Activated CD4-positive, alpha-beta T cell treated with anti-CD3 and anti-CD28 coated beads, Interleukin-2, amount 50 U/mL, for 48 hours (primary cell): ENCODE measurements at regions not wholly inside any gene's neighbourhood (a gene's known extent, or its start where the extent isn't known, plus 50 kb on each side); places are given as distances from the start of the nearest gene placed in this dataset.

Experiments
- DNase-seq, 2 experiments: peaks; one replicate each; pipeline ENCODE4 v3.0.0-alpha.2; 2020

DNA sequence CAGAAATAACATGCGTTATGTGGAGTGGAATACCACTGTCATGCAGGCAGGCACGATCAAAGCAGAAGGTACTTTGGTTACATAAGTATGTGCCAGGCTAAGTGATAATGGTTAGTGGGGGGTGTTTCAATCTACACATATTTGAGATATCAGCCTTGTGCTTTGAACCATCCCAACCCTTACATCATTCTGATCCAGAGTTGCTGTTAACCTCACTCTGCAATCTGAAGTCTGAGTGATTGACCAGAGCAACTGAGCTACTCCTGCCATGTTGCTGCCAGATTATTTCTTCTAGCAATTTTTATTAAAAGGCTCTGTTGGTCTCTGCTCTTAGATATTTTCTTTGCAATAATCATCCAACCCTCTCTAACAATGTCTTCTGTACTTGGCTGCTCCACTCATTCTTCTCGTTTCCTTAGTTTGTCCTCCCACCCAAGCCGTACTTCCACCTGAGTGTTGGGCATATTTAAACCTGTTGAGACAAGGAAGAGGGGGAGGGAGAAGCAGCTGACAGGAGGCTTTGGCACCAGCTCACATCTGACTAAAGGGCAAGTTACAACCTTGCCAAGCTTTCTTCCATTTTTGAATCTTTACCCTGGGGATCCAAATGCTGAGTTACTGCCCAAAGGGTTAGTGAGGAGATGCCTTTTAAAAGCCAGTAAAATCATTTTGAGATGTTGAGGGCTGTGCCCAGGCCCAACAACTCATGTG is 114.1 kb upstream of the SESN3 start:
- DNase-seq: no peak

DNA sequence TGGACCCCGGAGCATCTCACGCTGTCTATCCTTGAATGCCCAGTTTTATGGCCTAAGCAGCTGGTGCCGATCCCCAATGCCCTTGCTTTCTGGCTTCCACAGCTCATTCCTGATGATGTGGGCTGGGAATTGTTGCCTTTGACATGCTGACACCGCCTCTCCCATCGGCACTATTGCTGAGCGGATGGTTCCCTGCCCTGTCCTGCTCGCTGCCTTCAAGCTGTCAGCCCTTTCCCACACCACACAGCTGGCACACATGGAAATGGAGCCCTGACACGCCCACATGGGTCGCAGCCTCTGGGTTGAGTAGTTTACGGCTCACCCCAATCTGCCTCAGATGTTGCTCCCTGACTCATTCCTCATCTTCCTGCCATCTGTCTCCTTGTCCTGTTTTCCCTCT is 110.2 kb upstream of the SESN3 start:
- no peak for DNase-seq

DNA sequence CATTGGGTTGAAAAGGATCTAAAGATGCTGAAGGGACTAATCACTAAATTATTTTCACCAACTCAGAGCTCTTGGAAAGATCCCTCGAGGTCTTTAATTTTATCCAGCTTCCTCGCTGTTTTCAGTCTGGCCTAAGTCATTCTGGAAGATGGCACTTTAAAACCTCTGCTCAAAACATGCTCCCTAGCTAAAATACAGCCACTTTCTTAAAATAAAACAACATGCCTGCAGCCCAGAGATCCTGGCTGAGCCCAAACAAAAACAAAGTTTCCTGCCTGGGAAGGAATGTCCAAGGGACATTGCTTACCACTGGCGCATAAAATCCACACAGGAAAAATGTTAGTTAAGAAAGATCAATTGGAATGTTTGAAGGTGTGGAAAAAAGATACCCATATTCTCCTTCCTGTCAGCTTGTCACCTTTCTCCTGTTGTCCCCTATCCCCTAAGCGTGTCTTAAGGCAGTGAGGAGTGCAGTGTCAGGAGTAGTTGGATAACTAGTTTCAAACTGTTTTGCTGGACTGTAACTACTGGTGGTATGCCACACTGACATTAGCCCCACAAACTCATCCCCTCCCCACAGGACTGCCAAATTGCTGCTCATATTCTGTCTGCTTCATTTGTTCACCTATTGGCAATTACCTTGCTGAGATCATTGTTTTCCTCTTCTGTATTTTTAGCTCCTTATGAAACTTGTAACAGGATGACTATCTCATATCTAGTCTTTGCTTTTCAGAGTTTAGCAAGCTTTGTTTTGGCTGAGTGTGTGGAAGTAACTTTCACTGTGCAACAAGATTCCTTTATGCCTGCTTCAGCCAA is 108.3 kb upstream of the SESN3 start:
- DNase-seq: no peak

DNA sequence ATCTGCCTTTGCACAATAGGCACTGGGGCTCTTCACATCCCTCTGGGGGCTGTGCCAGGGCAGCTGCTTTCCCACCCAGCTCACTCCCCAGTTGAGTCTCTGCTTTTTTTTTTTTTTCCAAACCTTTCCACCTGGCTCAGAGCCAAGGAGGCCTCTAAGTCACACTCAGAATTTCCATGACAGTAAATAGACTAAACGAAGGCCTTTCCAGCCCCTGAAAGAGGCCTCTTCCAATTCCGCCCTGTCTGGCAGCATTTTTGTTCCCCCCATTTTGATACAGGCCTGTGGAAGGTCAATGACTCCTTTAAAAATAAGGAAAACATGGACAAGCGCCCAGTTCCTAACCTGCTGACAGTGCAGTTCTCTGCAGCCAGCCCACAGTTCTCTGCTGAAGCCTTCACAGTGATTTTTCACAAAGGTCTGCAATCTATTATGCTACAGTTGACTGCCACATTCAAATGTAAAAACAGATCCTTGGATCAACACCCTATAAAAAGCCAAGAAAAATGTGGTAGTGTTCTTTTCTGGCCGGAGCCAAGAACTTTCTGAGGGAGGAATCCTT is 107.5 kb upstream of the SESN3 start:
- no peak for DNase-seq

DNA sequence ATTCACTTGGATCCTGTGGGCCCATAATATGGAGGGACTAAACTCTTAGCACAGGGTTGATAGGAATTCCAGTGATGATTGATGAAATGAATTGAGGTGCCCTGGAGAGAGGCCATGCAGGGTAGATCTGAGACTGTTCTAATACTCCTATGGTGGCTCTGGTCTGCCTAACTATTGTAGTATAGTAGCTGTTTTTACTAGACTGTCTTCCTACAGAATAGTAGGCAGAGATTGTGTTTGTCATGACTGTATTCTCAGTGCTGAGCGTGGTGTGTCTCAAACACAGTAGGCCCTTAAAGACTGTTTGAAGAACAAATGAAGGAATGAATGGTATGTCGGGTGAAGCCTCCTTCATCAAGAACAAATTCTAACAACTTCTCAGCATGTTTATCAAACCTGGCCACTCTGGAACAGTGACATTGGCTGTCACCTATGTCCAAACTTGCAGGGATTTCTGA is 107.0 kb upstream of the SESN3 start:
- no peak for DNase-seq

DNA sequence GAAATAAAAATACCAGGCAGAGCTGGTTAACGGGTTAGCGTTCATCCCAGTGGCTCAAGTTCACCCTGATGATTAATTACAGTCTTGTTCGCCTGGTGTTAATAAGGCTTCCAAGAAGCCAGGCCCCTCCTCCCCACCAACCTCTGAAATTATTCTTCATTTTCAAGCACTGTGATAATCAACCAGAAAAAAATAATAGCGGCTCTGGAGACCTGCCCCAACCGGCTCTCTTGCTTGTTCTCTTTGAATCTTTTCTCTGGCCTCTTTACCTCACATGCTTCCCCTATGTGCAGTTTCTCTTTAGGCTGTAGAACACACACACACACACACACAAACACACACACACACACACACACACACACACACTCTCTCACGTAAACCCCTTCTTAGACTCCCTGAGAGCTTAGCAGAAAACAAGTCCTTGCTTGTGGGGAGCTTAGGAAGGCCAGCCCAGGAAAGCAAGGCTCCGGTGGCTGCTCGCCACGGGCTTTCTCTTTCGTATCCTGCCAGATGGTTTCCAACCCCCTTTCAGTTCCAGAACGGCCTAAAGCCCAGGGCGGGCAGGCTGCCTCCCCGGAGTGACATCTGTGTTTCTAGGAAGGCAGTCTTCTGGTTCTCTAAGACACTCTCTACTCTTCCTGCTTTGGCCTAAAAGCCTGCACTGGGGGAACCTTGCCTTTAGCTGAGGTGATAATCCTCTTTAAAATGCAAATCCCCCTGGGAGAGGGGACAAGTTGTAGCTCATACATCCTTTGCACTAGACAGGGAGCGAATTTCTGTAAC is 106.4 kb upstream of the SESN3 start:
- DNase-seq: peak; percentile 43 to 57

DNA sequence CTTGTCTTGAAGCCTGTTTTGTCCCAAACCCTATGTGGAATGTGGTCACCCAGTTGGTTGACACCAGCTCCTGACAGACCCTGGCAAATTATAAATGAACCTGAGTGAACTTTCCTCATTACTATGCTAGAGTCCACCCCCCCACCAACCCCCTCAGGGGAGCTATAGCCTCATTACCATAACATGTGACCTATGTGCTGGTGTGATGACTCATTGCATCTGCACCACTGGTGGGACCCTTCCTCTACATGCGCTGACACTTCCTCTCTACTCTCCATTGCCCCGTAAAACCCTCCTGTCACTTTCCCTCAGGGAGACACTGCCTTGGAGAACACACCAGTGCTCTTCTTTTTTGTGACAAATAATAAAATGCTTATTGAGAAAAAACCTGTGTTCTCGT is 105.0 kb upstream of the SESN3 start:
- no peak for DNase-seq

DNA sequence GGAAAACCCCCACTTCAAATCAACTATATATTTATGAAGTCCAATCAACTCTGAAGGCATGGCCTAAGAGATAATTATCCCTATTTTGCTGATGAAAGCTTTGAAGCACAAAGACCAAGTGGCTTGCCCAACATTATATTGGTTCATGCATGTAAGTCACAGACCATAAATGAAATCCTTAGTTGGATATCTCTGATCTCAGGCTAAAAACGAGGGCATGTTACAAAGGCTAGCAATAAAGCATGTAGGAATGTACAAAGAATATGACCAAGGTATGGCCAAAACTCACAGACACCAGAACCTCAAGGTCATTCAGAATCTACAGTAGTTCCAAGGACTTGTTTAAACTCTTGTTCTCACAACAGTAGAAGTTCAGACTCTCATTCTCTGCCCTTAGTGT is 100.2 kb upstream of the SESN3 start:
- no peak for DNase-seq

DNA sequence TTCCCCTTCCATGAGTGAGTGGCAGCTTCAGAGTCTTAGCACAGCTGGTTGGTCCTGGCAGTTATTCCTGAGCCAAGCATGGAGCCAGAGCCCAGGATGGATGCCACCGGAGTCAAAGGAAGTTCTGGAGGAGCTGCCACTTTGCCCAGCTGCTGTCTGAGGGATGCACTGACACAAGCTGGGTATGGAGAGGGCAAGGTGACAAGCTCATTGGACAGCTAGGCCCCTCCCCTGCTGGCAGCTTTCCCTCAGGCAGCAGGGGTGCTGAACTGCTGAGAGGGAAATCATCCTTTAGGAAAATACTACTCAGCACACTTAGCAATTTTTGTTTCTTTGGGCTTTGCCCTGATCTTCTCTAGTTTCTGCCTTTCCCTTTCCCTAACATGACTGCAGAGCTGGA is 99.3 kb upstream of the SESN3 start:
- no peak for DNase-seq

DNA sequence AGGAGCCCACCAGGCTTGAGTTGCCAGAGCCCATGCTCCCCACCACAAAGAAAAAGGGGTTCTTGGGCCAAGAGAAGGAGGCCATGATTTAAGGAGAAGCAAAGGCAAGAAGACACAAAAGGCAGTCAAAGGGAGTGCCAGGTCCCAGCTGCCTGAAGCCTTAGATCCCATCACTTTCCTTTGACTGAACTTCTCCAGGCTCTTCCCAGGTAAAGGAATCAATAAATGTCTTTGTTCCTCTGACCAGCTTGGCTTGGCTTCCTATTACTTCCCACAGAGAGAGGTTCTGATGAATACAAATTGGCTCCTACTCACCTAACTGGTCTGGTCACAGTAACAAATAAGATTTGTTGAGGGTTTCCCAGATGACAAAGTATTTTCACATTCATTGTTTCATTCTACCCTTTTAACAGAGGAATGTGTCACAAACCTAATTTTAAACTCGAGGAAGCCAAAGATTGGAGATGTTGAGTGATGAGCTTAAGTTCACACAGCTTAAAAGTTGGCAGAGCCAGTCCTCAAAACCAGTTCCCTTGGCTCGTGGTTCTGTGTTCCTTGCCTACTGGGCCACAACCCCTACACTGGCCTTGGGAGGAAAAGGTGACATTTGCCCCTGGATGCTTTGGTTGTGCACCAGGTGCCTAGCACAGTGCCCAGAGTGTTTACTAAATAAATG is 96.4 kb upstream of the SESN3 start:
- DNase-seq: no peak

DNA sequence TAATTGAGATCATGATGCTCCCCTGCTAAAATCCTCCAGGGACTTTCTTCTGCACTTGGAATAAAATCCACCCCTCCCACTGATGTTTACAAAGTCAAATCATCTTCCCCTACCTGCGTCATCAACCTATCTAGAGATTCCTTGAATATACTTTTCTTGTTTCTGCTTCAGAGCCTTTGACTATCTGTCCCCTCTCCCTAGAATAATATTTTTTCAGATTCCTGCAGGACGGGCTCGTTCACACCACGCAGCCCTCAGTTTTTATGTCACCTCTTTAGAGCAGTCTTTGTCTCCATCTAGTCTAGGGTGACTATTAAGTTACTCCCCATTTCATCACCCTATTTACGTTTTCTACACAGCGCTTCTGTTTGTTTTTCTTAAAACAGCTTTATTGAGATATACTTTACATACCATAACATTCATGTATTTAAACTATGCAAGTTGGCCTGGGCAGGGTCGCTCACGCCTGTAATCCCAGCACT is 94.8 kb upstream of the SESN3 start:
- no peak for DNase-seq

DNA sequence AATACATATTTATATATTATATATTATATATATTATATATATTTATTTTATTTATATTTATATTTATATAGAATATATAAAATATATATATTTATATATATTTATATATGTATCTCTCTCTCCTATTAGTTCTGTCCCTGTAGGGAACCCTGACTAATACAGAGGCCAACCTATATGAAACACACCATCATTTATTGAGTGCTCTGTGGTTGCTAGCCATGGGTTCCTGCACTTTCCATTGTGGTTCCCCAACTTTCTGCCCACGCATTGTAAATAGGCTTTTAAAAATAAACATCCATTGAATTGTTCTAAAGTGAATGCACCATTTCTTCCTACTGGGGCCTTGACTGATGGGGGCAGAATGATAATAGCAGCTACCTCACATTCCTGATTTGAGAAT is 93.8 kb upstream of the SESN3 start:
- no peak for DNase-seq

DNA sequence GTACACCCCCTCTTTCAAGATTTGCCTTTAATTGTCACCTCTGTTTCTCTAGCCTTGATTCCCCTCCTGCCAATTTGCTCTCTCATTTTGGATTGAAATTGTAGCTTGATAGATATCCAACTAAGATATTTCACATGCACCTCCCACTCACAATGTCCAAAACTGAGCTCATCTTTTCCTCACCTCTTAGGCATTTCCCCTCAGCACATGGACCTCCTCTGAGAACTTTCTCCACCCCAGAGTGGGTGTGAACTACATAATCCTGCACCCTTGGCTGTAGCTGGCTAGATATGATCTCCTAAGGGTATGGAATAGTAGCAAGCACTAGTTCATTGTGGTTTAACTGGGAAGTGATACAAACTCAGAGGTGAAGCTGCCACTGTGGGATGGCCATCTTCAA is 91.5 kb upstream of the SESN3 start:
- DNase-seq: no peak

DNA sequence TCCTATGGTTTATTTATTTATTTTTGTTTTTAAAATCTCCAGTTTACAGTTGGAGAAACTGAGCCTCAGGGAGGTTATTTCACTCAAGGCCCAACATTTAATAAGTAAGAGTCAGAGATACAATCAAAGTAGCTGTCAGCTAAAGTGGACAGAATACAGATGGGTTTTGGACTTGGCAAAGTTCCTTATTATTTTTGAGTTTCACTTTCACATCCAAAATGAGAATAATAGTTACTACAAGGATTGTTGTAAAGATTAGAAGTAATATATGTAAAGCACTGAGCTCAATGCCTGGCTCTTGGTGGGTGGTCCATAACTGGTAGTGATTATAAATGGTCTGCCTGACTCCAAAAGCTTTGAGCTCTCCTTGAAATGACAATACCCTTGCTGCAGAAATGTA is 87.5 kb upstream of the SESN3 start:
- no peak for DNase-seq

DNA sequence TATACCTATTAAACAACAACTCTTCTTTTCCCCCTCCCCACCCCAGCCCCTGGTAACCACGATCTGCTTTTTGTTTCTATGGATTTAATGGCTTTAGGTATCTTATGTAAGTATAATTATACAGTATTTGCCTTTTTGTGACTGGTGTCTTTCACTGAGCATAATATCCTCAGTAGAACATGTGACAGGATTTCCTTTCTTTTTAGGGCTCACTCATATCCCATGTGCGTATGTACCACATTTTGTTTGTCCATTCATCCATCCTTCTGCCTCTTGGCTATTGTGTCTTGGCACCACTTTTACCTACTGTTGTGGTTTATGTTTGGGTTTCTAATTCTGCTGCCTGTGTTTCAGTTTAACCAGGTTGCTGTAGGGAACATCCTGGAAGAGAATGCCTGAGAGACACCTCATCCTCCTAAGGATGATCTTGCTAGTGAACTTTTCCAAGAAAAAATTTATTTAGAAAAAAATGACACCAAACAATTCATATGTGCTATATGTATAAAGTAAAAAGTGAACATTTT is 77.6 kb upstream of the SESN3 start:
- DNase-seq: no peak

DNA sequence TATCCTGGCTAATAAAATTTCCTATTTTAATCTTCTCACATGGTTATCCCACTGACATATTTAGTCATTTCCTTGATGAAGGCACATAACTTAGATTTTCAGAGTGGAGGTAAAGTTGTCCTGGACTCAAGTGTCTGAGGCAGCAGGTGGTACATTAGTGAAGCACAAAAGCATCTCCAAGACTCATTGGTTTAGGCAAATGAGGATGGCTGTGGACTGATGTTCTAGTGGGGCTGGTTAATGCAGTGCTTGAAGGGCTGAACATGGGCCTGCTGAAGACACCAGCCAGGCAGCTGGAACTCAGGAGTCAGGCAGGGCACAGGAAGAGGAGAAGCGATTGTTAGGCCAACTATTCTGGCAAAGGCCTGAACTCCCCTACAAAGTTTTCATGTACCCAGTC is 76.3 kb upstream of the SESN3 start:
- no peak for DNase-seq

DNA sequence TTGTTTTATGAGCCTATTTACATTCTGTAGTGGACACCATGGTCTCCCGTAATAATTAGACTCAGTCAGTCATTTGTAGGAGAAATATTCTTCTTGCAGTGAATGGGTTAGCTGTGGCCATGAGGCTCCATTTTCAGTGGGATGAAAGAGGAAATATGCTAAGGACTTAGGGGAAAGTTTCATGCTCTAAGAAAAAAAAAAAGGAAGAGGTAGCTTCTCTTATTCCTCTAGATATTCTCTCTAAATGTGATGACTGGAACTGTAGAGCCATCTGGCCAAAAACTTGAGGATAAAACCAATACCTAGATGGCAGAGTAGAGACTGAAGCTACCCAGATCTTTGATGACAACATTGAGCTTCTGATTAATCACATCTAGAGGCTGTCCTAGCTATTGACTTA is 75.8 kb upstream of the SESN3 start:
- no peak for DNase-seq

DNA sequence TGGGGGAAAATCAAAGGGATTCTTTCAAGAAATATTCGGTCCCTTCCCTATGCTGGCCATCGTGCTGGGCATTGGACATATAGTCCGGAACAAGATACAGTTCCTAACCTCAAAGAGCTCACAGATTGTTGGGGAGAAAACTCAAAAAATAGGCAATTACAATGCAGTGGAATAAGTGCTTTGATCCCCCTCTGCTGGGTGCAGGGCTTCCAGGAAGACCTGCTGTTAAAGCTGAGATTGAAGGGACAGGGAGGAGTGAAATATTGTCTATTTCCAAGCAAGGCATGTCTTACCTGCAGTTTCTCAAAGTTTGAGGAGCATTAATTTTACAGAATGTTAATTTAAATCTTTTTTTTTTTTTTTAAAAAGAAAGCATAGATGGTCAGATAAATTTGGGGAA is 75.1 kb upstream of the SESN3 start:
- no peak for DNase-seq

DNA sequence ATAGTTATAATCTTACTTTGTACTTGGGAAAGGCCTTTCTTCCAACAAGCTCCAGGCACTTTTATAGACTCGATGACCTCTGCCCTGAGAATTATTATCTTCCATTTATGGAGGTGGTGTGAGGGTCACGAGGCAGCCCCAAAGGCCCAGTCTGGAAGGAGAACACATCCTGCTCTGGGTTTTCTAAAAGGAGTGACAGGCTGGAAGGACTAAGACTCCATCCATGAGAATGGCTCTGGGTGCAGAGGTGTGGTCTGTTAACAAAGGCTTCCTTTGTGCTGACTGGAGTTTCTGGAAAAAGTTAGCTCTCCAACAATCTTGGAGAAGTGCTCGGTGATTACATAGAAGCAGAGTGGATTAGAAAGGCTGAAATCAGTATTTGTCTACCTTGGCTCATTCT is 74.7 kb upstream of the SESN3 start:
- DNase-seq: no peak

DNA sequence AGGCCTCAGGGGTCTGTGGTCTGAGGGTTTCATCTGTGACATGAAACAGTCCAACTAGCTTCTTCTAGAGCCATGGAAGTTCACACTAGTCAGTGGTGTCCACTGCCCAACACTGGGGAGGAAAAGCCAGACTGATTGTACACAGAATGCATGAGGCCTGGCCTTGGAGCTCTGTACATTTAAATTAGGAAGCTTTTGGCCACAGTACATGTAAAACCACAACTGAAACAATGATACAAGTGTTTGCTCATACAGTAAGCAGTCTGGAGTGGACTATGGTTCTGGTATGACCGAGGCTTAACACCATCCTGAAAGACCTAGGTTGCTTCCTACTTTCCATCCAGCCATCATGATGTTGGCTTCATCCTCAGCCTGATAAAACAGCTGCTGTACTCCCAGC is 73.8 kb upstream of the SESN3 start:
- DNase-seq: no peak

DNA sequence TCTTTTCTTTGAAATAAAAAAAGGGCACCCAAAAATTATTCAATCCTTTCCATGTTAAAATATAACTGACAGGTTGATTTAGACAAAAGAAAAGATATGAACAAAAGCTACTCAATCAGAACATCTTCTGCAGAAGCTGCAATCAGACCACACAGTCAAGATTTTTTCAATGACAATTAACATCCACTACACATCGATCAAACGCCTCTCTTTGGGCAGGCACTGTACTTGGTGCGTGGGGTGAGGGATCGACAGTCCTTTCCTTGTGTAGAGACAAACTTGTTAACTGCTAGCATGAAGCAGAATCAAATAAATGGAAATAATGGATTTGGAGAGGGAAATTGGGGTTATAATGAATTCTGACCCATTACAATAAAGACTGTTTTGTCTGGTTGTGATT is 71.2 kb upstream of the SESN3 start:
- DNase-seq: no peak

DNA sequence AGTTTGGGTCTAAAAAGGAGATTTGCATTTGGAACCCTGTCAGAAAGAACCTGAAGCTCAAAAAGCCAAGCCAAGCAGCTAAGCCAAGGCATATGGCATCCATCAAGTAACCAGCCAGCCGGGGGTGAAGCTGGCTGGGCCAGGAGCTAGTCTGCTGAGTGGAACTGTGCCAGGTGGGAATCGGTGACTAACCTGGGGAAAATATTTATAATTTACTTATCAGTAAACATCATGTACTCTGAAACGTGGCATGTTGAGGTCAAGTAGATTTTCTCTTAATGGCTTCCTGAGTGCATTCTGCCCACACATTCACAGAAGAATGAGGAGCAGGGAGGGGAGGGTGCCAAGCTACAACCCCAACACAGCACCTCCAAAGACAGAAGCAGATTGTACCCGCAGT is 70.5 kb upstream of the SESN3 start:
- no peak for DNase-seq
